ENCODE measurements at regions not wholly inside any gene's neighbourhood (a gene's known extent, or its start where the extent isn't known, plus 50 kb on each side); places are given as distances from the start of the nearest gene placed in this dataset.
"Not testable (repeated sequence)": the region's sequence is repeated elsewhere in the genome, so short reads cannot be mapped to it uniquely, and the experiment has no call there.

DNA sequence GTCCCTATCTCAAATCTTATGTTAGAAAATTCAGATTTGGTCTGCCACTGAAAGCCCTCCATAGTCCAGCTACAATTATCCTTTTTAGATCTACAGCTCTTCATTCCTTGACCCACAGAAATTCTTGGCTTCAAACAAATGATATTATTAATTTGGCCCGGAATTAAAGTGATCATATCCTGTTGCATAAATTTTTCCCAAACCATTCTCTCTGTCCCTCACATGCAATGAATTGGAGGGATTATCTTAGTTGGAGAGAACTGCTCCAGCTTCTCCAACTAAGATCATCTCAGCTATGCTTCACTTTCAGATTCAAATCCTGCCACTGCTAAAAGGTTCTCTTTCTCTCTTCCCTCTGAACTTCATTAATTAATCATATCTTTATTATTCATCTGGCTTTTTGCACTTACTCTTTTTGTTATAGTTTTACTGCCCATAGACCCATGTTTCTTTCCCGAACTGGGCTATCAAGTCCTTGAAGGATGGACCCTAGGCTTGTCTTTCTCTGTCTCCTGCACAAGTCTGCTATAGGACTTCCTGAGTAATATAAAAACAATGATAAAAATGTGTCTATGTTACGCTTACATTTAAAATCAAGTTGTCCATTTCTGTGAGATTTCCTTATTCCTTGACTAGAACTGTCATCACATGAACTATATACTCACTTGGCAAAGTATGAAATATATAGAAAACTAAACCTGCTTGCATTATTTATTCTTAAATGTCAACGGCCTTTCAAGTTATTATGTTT lies 493.9 kb upstream of the MARCKS start:
- DNase-seq (ENCODE audit: low read depth): no peak

GRCh38 chr6:113363866-113364265 lies 493.3 kb upstream of the MARCKS start:
- no peak for DNase-seq (ENCODE audit: low read depth)

- DNase-seq (ENCODE audit: low read depth): no peak
Observed at GRCh38 chr6:113364766-113365165, 492.4 kb upstream of the MARCKS start.

- DNase-seq (ENCODE audit: low read depth): peak; percentile 69
Observed at GRCh38 chr6:113365191-113365590, 492.0 kb upstream of the MARCKS start.

- no peak for DNase-seq (ENCODE audit: low read depth)
Observed at GRCh38 chr6:113366505-113366904, 490.6 kb upstream of the MARCKS start.

- DNase-seq (ENCODE audit: low read depth): no peak
Observed at GRCh38 chr6:113370508-113371502, 486.3 kb upstream of the MARCKS start.

GRCh38 chr6:113375466-113375865 lies 481.7 kb upstream of the MARCKS start:
- DNase-seq (ENCODE audit: low read depth): not testable (repeated sequence)

DNA sequence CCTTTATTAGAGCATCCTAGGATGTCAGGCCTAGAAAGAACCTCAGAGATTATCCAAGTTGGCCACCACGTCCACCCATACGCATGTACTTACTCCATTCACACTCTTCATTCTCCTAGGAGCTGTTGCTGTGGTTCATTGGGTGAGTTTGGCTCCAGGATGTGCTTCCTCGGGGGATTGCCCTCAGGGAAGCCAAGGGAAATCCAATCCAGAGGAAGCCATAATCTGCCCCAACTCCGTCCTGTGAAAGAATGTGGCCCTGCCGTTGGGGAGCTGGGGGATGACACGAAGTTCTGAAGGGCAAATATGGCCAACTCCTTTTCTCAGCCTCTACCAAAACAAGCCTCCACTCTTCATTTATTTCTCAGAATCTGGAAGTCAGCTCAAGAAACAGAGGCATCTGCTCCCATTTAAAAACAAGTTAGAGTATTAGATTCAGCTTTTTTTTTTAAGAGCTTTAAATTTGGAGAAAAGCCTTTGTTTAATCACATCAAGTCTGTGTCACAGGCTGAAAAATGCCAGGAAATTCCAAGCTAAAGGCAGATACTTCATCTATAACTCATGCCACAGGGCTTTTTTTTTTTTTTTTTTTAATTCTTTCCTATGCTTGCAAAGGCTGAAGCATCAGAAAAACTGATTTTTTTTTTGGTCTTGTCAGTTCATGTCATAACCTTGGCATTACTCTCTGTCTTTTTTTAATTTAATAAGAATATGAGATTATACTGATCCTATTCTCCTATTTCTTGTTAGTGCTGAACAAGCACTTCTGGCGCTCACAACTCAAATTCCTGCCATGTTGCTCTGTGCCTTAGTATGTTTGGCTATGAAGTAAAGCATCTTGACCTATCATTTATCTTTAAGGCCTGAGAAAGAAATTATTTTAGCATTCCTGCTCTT lies 480.9 kb upstream of the MARCKS start:
- peak; percentile 51 for DNase-seq (ENCODE audit: low read depth)

DNA sequence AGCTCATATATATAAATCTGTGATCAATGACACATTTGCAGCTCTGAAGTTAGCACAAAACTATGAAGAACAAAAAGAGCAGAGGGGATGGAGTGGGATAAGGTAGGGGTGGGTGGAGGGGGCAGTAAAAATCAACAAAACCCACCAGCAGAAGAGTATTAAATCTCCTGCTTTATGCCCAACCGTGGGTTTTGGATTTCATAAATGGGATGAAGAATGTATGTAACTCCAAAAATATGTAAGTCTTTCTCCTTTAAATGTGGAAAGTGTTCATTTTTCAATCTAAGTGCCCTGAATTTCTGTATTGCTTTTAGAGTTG lies 480.3 kb upstream of the MARCKS start:
- DNase-seq (ENCODE audit: low read depth): no peak

DNA sequence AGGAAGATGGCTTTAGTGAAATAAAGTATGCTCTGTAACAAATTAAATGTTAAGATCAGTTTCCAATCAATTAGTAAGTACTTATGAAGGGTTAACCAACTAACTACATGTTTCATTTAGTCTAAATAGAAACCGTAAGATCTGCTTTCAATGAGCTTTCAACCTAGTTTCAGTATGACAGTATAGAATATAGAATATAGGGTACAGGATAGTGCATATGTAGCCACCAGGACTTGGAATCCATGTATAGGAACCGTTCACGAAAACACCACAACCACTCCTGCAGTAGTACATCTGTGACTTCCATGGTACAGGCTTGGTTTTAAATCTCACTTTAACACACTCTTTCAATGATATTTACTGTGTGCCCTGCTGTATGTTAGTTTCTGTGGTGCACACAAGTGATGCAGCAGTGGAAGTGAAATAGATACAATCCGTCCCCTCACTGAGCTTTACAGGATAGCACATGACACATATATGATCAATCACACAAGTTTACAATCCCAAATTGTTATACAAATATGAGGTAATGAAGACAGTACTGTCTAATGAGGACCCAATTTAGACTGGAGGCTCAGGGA lies 479.7 kb upstream of the MARCKS start:
- DNase-seq (ENCODE audit: low read depth): no peak

DNA sequence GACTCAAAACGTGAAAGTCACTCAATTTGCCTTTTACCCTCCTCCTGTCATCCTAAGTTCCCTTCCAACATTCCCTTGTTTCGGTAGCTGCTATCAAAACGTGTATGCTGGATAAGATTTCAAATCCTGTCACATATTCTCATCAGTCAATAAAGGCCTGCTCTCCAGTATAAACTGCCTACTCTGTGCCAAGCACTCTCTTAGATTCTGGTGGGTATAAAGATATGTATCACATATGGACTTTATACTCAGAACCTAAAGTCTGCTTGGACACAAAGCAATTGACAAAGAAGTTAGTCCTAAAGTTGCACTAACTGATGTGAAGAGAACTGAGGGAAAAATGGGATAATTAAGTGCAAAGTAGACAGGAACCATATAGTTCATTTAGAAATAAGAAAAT lies 476.6 kb upstream of the MARCKS start:
- no peak for DNase-seq (ENCODE audit: low read depth)

- DNase-seq (ENCODE audit: low read depth): no peak
Observed at GRCh38 chr6:113381232-113381631, 475.9 kb upstream of the MARCKS start.

DNA sequence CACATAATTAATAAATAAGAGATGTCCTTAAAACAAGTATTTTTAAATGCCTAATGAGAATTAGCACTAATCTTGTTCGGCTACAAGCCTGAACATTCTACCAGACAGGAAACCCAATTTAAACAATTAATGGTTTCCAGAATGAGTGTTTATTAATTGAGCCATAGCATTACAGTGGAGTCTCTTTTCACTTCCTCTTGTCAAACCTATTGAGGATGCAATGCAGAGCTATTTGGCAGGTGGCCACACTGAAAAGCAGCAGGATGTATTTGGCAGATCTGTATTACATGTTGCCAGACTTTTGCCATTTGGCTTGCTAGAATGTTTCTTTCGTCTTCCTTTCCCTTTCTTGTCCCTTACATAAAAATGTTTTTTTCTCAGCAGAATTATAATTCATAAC lies 475.2 kb upstream of the MARCKS start:
- no peak for DNase-seq (ENCODE audit: low read depth)

DNA sequence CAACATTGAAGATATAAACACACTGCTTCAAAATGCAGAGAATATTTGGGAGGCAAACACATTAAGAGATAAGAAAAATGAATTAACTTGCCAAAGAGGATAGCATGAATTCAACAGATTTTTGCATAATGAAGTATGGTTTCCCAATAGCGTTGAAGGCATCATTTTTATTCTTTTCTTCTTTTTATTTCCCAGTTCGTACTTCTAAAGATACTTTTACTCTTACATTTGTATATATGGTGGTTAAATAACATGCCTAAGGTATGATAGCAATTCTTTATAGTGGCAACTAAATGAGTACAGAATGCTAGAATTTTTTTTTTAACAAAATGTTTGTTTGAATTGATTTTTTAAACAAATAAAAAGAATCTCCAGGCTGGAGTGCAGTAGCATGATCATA lies 473.4 kb upstream of the MARCKS start:
- DNase-seq (ENCODE audit: low read depth): no peak

DNA sequence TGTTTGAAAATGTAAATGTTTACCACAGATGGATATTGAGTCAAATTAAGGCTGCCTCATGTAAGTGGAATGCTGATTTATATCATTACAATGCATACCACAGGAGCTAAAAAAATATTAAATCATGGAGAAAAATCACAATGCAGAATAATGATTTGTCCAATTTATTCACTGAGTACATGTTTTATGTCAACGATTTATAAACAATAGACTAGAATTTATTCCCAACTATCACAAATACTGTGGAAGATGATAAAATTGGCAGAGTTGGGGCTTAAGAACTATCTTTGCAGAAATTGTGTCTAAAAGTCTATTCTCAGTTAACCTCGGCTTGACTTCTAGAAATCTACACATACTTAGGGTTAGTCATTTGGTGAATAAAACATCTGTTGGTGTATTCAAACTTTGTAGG lies 472.1 kb upstream of the MARCKS start:
- DNase-seq (ENCODE audit: low read depth): no peak

GRCh38 chr6:113388996-113389395 lies 468.1 kb upstream of the MARCKS start:
- DNase-seq (ENCODE audit: low read depth): no peak

GRCh38 chr6:113392551-113393055 lies 464.5 kb upstream of the MARCKS start:
- DNase-seq (ENCODE audit: low read depth): no peak

GRCh38 chr6:113394216-113394615 lies 462.9 kb upstream of the MARCKS start:
- DNase-seq (ENCODE audit: low read depth): no peak

DNA sequence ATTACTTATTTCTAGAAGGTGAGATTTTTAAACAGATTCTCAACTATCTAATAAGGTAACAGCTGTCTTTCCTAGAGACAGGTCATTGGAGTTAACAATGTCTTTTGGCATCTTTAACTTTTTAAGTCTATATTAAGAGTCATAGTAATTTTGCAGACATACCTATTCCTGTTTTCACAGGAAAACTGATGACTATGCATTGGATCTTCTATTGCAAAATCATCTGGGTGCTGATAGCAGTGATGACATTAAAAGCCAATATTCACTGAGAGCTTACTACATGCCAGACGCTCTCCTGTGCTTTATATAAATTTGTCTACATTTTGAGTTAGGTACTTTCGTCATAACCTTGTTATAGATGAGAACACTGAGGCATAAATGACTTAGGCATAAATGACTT lies 462.4 kb upstream of the MARCKS start:
- no peak for DNase-seq (ENCODE audit: low read depth)

DNA sequence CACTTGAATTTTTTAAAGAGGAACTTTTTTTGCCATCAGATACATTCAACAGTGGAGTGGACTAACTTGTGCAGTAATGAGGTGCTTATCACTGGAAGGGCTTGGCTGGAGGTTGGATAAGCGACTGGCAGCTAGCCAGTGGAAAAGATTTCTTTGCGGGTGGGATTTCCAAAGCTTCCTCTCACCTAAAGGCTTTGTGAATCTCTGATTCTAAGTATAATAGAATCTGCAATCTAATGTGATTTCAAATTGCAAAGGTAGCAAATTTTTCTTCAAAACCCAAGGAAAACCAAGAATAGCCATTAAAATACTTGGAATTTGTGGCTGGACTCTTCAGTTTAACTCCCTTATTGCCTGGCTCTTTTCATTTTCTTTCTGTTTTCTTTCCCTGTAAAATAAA lies 460.4 kb upstream of the MARCKS start:
- no peak for DNase-seq (ENCODE audit: low read depth)

DNA sequence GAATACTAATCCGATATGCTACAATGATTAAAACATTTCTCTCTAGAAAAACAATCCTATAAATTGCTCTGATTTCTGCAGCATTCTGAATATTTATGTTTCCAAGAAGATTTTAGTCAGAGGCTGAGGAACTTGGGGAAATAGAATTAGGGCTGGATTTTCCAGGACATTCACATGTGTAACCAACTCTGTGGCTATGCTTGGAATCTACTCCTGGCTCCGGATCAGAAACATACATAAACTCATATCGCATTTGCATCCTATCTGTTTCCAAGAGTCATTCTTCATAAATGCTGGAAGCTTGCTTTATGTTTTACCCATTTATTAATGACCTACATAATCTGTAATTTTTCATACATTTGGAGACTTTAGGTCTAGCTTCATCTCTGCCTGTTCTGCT lies 459.9 kb upstream of the MARCKS start:
- no peak for DNase-seq (ENCODE audit: low read depth)
